ENCODE measurements at regions not wholly inside any gene's neighbourhood (a gene's known extent, or its start where the extent isn't known, plus 50 kb on each side); places are given as distances from the start of the nearest gene placed in this dataset.

- TF ChIP-seq CTCF (optimal IDR thresholded peaks at IDR 0.05 in 1 of 3, IDR thresholded peaks at IDR 0.05 in 1 of 3, conservative IDR thresholded peaks at IDR 0.05 in 1 of 3; ENCODE audit: extremely low read depth in 1 of 3, insufficient read depth in 2 of 3, low read length in 3 of 3) = no peak
- TF ChIP-seq EZH2 (IDR thresholded peaks at IDR 0.05; ENCODE audit: low read length) = no peak
These were observed 702.2 kb downstream of the MECOM start for GRCh38 chr3:168961271-168961670.

Measured in keratinocyte (primary cell).